EL (cell line): ENCODE measurements at regions not wholly inside any gene's neighbourhood (a gene's known extent, or its start where the extent isn't known, plus 50 kb on each side); places are given as distances from the start of the nearest gene placed in this dataset.

Experiments used
- DNase-seq: peaks from one replicate; pipeline ENCODE4 v3.0.0-alpha.2; 2016

GRCh38 chr9:80964914-80965313 lies 724.4 kb downstream of the TLE1 start:
- DNase-seq: no peak

- no peak for DNase-seq
Observed at GRCh38 chr9:80964374-80964773, 725.0 kb downstream of the TLE1 start.

- DNase-seq: no peak
Observed at GRCh38 chr9:80957801-80958200, 731.5 kb downstream of the TLE1 start.

- DNase-seq: no peak
Observed at GRCh38 chr9:80954521-80954920, 734.8 kb downstream of the TLE1 start.

- DNase-seq: no peak
Observed at GRCh38 chr9:80952363-80952922, 736.9 kb downstream of the TLE1 start.

GRCh38 chr9:80951675-80952074 lies 737.7 kb downstream of the TLE1 start:
- peak; percentile 51 for DNase-seq

- no peak for DNase-seq
Observed at GRCh38 chr9:80948876-80949275, 740.5 kb downstream of the TLE1 start.

GRCh38 chr9:80948066-80948465 lies 741.3 kb downstream of the TLE1 start:
- no peak for DNase-seq

GRCh38 chr9:80946496-80947170 lies 742.7 kb downstream of the TLE1 start:
- no peak for DNase-seq

- DNase-seq: no peak
Observed at GRCh38 chr9:80945436-80945835, 743.9 kb downstream of the TLE1 start.

- DNase-seq: no peak
Observed at GRCh38 chr9:80937645-80938044, 751.7 kb downstream of the TLE1 start.

- DNase-seq: no peak
Observed at GRCh38 chr9:80934095-80934494, 755.3 kb downstream of the TLE1 start.

- DNase-seq: no peak
Observed at GRCh38 chr9:80932947-80933780, 756.2 kb downstream of the TLE1 start.

- DNase-seq: no peak
Observed at GRCh38 chr9:80932181-80932580, 757.2 kb downstream of the TLE1 start.

- no peak for DNase-seq
Observed at GRCh38 chr9:80931163-80931562, 758.2 kb downstream of the TLE1 start.

GRCh38 chr9:80928697-80929096 lies 760.6 kb downstream of the TLE1 start:
- DNase-seq: no peak

- no peak for DNase-seq
Observed at GRCh38 chr9:80926611-80927010, 762.7 kb downstream of the TLE1 start.

GRCh38 chr9:80922544-80922943 lies 766.8 kb downstream of the TLE1 start:
- DNase-seq: no peak

- DNase-seq: no peak
Observed at GRCh38 chr9:80906728-80907127, 782.6 kb downstream of the TLE1 start.

GRCh38 chr9:80899208-80899607 lies 790.1 kb downstream of the TLE1 start:
- DNase-seq: peak; percentile 56

GRCh38 chr9:80893190-80893589 lies 796.2 kb downstream of the TLE1 start:
- no peak for DNase-seq

GRCh38 chr9:80892703-80893102 lies 796.6 kb downstream of the TLE1 start:
- peak; percentile 42 for DNase-seq

GRCh38 chr9:80890124-80890523 lies 799.2 kb downstream of the TLE1 start:
- no peak for DNase-seq

GRCh38 chr9:80885894-80886293 lies 803.5 kb downstream of the TLE1 start:
- peak; percentile 18 for DNase-seq
